ENCODE measurements at regions not wholly inside any gene's neighbourhood (a gene's known extent, or its start where the extent isn't known, plus 50 kb on each side); places are given as distances from the start of the nearest gene placed in this dataset.

- DNase-seq, result no peak
Observed at GRCh38 chr3:106728315-106729098, 648.7 kb upstream of the CCDC54 start.

GRCh38 chr3:106729481-106729880, 647.8 kb upstream of the CCDC54 start:
- no peak for DNase-seq

- no peak for DNase-seq
Observed at GRCh38 chr3:106731230-106731629, 646.0 kb upstream of the CCDC54 start.

GRCh38 chr3:106734712-106735111, 642.5 kb upstream of the CCDC54 start:
- DNase-seq, result no peak

GRCh38 chr3:106737265-106737664, 640.0 kb upstream of the CCDC54 start:
- no peak for DNase-seq

GRCh38 chr3:106740116-106740515, 637.1 kb upstream of the CCDC54 start:
- no peak for DNase-seq

- DNase-seq, result no peak
Observed at GRCh38 chr3:106745344-106746168, 631.7 kb upstream of the CCDC54 start.

- no peak for DNase-seq
Observed at GRCh38 chr3:106746286-106746685, 631.0 kb upstream of the CCDC54 start.

GRCh38 chr3:106748472-106749262, 628.6 kb upstream of the CCDC54 start:
- no peak for DNase-seq

- DNase-seq, result no peak
Observed at GRCh38 chr3:106750092-106750491, 627.1 kb upstream of the CCDC54 start.

- no peak for DNase-seq
Observed at GRCh38 chr3:106755336-106755735, 621.9 kb upstream of the CCDC54 start.

GRCh38 chr3:106756901-106757300, 620.3 kb upstream of the CCDC54 start:
- no peak for DNase-seq

GRCh38 chr3:106758459-106758858, 618.8 kb upstream of the CCDC54 start:
- DNase-seq, result no peak

- no peak for DNase-seq
Observed at GRCh38 chr3:106759731-106760130, 617.5 kb upstream of the CCDC54 start.

- no peak for DNase-seq
Observed at GRCh38 chr3:106765342-106765741, 611.9 kb upstream of the CCDC54 start.

- no peak for DNase-seq
Observed at GRCh38 chr3:106768941-106769480, 608.2 kb upstream of the CCDC54 start.

GRCh38 chr3:106773795-106774194, 603.4 kb upstream of the CCDC54 start:
- no peak for DNase-seq

- DNase-seq, result no peak
Observed at GRCh38 chr3:106783231-106783630, 594.0 kb upstream of the CCDC54 start.

- DNase-seq, result no peak
Observed at GRCh38 chr3:106789276-106789675, 588.0 kb upstream of the CCDC54 start.

GRCh38 chr3:106792716-106793115, 584.5 kb upstream of the CCDC54 start:
- DNase-seq, result no peak

GRCh38 chr3:106794442-106794841, 582.8 kb upstream of the CCDC54 start:
- no peak for DNase-seq

GRCh38 chr3:106795553-106795952, 581.7 kb upstream of the CCDC54 start:
- no peak for DNase-seq

GRCh38 chr3:106797461-106797860, 579.8 kb upstream of the CCDC54 start:
- no peak for DNase-seq
